Breast epithelium (tissue), 4 donors: ENCODE measurements at regions not wholly inside any gene's neighbourhood (a gene's known extent, or its start where the extent isn't known, plus 50 kb on each side); places are given as distances from the start of the nearest gene placed in this dataset.

ENCODE experiments used
- DNase-seq, 2 donors: peaks; one replicate each; pipeline ENCODE4 v3.0.0-alpha.2; 2019; ENCODE audit warnings: low spot score in 2 of 2
- H3K27ac ChIP-seq, 2 donors: fragments of 200-600 bp; sonication (generic) in 1 of 2; one replicate each; pipeline ENCODE4 v1.5.1; 2016 to 2019; ENCODE audit warnings: mild to moderate bottlenecking in 1 of 2
- H3K27me3 ChIP-seq, 2 donors: fragments of 200-600 bp; sonication (generic) in 1 of 2; one replicate each; pipeline versions ENCODE4 v1.5.1 to v1.6.0; 2017 to 2019; ENCODE audit warnings: control low read depth in 1 of 2, mild to moderate bottlenecking in 1 of 2
- H3K36me3 ChIP-seq: fragments of 200-600 bp; one replicate; pipeline ENCODE4 v1.5.1; 2019
- H3K4me1 ChIP-seq, 2 donors: fragments of 200-600 bp; sonication (generic); one replicate each; pipeline ENCODE4 v1.5.1; 2016 to 2019; ENCODE audit warnings: control low read depth in 1 of 2
- H3K4me3 ChIP-seq, 3 donors: fragments of 200-600 bp; sonication (generic); 1 replicate in 2 of 3; 2 replicates in 1 of 3; pipeline ENCODE4 v1.5.1; 2016 to 2019; ENCODE audit warnings: mild to moderate bottlenecking in 3 of 3, moderate library complexity in 2 of 3
- H3K9me3 ChIP-seq, 2 donors: fragments of 200-600 bp; sonication (generic) in 1 of 2; one replicate each; pipeline ENCODE4 v1.5.1; 2016 to 2019; ENCODE audit warnings: control low read depth in 1 of 2
- CTCF ChIP-seq, 3 donors: fragments of 450-650 bp; IDR thresholded peaks; one replicate each; pipeline ENCODE4 v1.5.1; 2016 to 2017; ENCODE audit warnings: antibody characterized with exemption in 3 of 3, mild to moderate bottlenecking in 3 of 3, moderate library complexity in 3 of 3
- POLR2A ChIP-seq: fragments of 450-650 bp; IDR thresholded peaks from one replicate; pipeline ENCODE4 v1.6.1; 2016; ENCODE audit warnings: antibody characterized with exemption, mild to moderate bottlenecking, moderate library complexity
- POLR2AphosphoS5 ChIP-seq, 3 donors: sonication (generic); formaldehyde crosslinking; IDR thresholded peaks; one replicate each; pipeline ENCODE4 v1.6.1; 2017; ENCODE audit warnings: antibody characterized with exemption in 3 of 3
- intact Hi-C: fragments of 100-400 bp; cut with DNase I; formaldehyde crosslinking; loops from one replicate; pipeline ENCODE4 v1.15.1; 2023; ENCODE audit warnings: low total_unique reads

GRCh38 chr17:31746884-31747495 lies 112.1 kb downstream of the COPRS start:
- Histone ChIP-seq H3K4me3 (no peak overlapping the region), H3K27me3 (no peaks in the 10 kb centered on the region), H3K36me3 (no peaks in the 10 kb centered on the region), H3K27ac (no peak overlapping the region), H3K9me3 (no peaks in the 10 kb centered on the region), H3K4me1 (no peaks in the 10 kb centered on the region)
- no peak for DNase-seq
- TF ChIP-seq POLR2A: no peak
- no peak for TF ChIP-seq POLR2AphosphoS5 (IDR thresholded peaks at IDR 0.05)
- TF ChIP-seq CTCF (IDR thresholded peaks at IDR 0.05): no peak
- intact Hi-C loops: no loop called here

- no peaks in the 10 kb centered on the region for H3K27me3 ChIP-seq
- intact Hi-C loops: no loop called here
- H3K36me3 ChIP-seq: no peaks in the 10 kb centered on the region
- H3K27ac ChIP-seq: no peak overlapping the region
- no peak overlapping the region for H3K4me3 ChIP-seq
- H3K9me3 ChIP-seq: no peaks in the 10 kb centered on the region
- no peak for DNase-seq
- TF ChIP-seq POLR2A (no peak), POLR2AphosphoS5 (IDR thresholded peaks at IDR 0.05) (no peak), CTCF (IDR thresholded peaks at IDR 0.05) (no peak)
- H3K4me1 ChIP-seq: no peaks in the 10 kb centered on the region
These were observed 113.0 kb downstream of the COPRS start for GRCh38 chr17:31745964-31746600.

GRCh38 chr17:31744511-31744951 lies 114.5 kb downstream of the COPRS start:
- Histone ChIP-seq H3K27ac (no peak overlapping the region), H3K4me3 (no peak overlapping the region), H3K36me3 (no peaks in the 10 kb centered on the region), H3K4me1 (no peaks in the 10 kb centered on the region), H3K27me3 (no peaks in the 10 kb centered on the region), H3K9me3 (no peaks in the 10 kb centered on the region)
- no peak for TF ChIP-seq POLR2AphosphoS5 (IDR thresholded peaks at IDR 0.05)
- no peak for TF ChIP-seq CTCF (IDR thresholded peaks at IDR 0.05)
- no peak for TF ChIP-seq POLR2A
- DNase-seq: no peak
- intact Hi-C loops: no loop called here

GRCh38 chr17:31743797-31744196 lies 115.2 kb downstream of the COPRS start:
- no peak for DNase-seq
- H3K27me3 ChIP-seq: no peaks in the 10 kb centered on the region
- intact Hi-C loops: no loop called here
- no peaks in the 10 kb centered on the region for H3K4me1 ChIP-seq
- H3K4me3 ChIP-seq: no peak overlapping the region
- H3K27ac ChIP-seq: no peak overlapping the region
- no peak for TF ChIP-seq CTCF (IDR thresholded peaks at IDR 0.05)
- TF ChIP-seq POLR2A: no peak
- TF ChIP-seq POLR2AphosphoS5 (IDR thresholded peaks at IDR 0.05): no peak
- no peaks in the 10 kb centered on the region for H3K9me3 ChIP-seq
- H3K36me3 ChIP-seq: no peaks in the 10 kb centered on the region

GRCh38 chr17:31741371-31741770 lies 117.7 kb downstream of the COPRS start:
- intact Hi-C loops: no loop called here
- H3K27ac ChIP-seq: no peak overlapping the region
- H3K4me3 ChIP-seq: no peak overlapping the region
- H3K4me1 ChIP-seq: no peaks in the 10 kb centered on the region
- no peaks in the 10 kb centered on the region for H3K36me3 ChIP-seq
- no peaks in the 10 kb centered on the region for H3K27me3 ChIP-seq
- H3K9me3 ChIP-seq: no peaks in the 10 kb centered on the region
- no peak for TF ChIP-seq CTCF (IDR thresholded peaks at IDR 0.05)
- DNase-seq: no peak
